ENCODE measurements at regions not wholly inside any gene's neighbourhood (a gene's known extent, or its start where the extent isn't known, plus 50 kb on each side); places are given as distances from the start of the nearest gene placed in this dataset.

GRCh38 chr3:168585544-168585943 is 489.8 kb upstream of the GOLIM4 start:
- no peak for DNase-seq (ENCODE audit: low spot score)

GRCh38 chr3:168583977-168584376 is 488.3 kb upstream of the GOLIM4 start:
- DNase-seq (ENCODE audit: low spot score): no peak

GRCh38 chr3:168582503-168582902 is 486.8 kb upstream of the GOLIM4 start:
- no peak for DNase-seq (ENCODE audit: low spot score)

- no peak for DNase-seq (ENCODE audit: low spot score)
Observed at GRCh38 chr3:168581771-168582225, 486.1 kb upstream of the GOLIM4 start.

- no peak for DNase-seq (ENCODE audit: low spot score)
Observed at GRCh38 chr3:168579010-168579409, 483.3 kb upstream of the GOLIM4 start.

GRCh38 chr3:168575750-168576149 is 480.0 kb upstream of the GOLIM4 start:
- no peak for DNase-seq (ENCODE audit: low spot score)

- DNase-seq (ENCODE audit: low spot score): no peak
Observed at GRCh38 chr3:168574455-168575158, 478.9 kb upstream of the GOLIM4 start.

- DNase-seq (ENCODE audit: low spot score): no peak
Observed at GRCh38 chr3:168570404-168571155, 474.9 kb upstream of the GOLIM4 start.

GRCh38 chr3:168558728-168559411 is 463.1 kb upstream of the GOLIM4 start:
- no peak for DNase-seq (ENCODE audit: low spot score)

- no peak for DNase-seq (ENCODE audit: low spot score)
Observed at GRCh38 chr3:168552251-168552650, 456.5 kb upstream of the GOLIM4 start.

- no peak for DNase-seq (ENCODE audit: low spot score)
Observed at GRCh38 chr3:168548719-168549118, 453.0 kb upstream of the GOLIM4 start.

- DNase-seq (ENCODE audit: low spot score): no peak
Observed at GRCh38 chr3:168546707-168547106, 451.0 kb upstream of the GOLIM4 start.

GRCh38 chr3:168545591-168545990 is 449.9 kb upstream of the GOLIM4 start:
- DNase-seq (ENCODE audit: low spot score): no peak

- DNase-seq (ENCODE audit: low spot score): no peak
Observed at GRCh38 chr3:168544097-168544957, 448.6 kb upstream of the GOLIM4 start.

- no peak for DNase-seq (ENCODE audit: low spot score)
Observed at GRCh38 chr3:168540726-168541125, 445.0 kb upstream of the GOLIM4 start.

- DNase-seq (ENCODE audit: low spot score): no peak
Observed at GRCh38 chr3:168539909-168540308, 444.2 kb upstream of the GOLIM4 start.

GRCh38 chr3:168534761-168535160 is 439.0 kb upstream of the GOLIM4 start:
- no peak for DNase-seq (ENCODE audit: low spot score)

- no peak for DNase-seq (ENCODE audit: low spot score)
Observed at GRCh38 chr3:168533600-168533999, 437.9 kb upstream of the GOLIM4 start.

- no peak for DNase-seq (ENCODE audit: low spot score)
Observed at GRCh38 chr3:168532135-168532534, 436.4 kb upstream of the GOLIM4 start.

GRCh38 chr3:168531116-168531515 is 435.4 kb upstream of the GOLIM4 start:
- no peak for DNase-seq (ENCODE audit: low spot score)

GRCh38 chr3:168524129-168524528 is 428.4 kb upstream of the GOLIM4 start:
- DNase-seq (ENCODE audit: low spot score): no peak

All from germinal center (tissue), 1 donor.